ENCODE measurements at regions not wholly inside any gene's neighbourhood (a gene's known extent, or its start where the extent isn't known, plus 50 kb on each side); places are given as distances from the start of the nearest gene placed in this dataset.

DNA sequence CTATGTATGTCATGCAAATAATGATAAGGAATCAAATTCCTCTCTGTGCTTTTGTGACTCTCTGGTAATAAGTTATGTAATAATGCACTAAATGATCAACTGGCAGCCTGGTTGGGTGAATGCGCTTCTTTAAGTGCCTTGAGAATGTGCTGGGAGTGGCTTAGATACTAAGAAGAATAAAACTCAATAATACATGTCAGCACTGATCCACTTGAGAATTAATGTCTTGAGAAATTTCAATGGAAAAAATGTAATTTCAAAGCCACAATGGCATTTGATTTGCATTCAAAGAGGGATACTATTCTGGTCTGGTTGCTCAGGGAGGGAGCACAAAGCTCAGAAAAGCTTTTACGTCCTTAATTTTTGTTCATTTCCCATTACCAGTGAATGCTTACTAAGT, 137.7 kb upstream of the MMADHC start:
- no peaks in the 10 kb centered on the region for H3K36me3 ChIP-seq (ENCODE audit: control insufficient read depth, insufficient read depth, low read length)

DNA sequence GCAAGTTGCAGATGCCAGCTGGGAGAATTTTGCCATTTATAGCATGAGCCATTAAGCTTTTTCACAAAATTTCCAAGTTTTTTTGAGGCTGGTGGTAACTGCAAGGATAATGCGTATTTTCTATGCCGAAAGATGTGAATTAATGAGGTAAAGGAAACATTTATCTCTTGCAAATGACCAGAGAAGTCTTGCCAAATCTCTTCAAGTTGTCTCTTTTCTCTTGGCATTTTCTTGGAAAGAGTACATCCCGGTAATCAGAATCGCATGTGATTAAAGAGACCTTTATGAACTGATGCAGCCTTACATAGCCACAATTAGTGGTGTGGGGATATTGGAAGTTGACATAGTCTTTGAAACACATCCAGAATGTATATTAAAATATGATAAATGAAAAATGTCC, 136.5 kb upstream of the MMADHC start:
- DNase-seq = no peak
- Mint-ChIP-seq H3K36me3 (no peaks in the 10 kb centered on the region), H3K27me3 (ENCODE audit: low read depth in 2 of 2) (no peaks in the 10 kb centered on the region), H3K4me3 (no peak overlapping the region), H3K4me1 (no peaks in the 10 kb centered on the region), H3K27ac (no peak overlapping the region), H3K9me3 (peaks cover 16 to 18% of the 10 kb centered on the region in 2 donors)
- no peaks in the 10 kb centered on the region for H3K9me3 ChIP-seq (ENCODE audit: control insufficient read depth, insufficient read depth, low read length)
- H3K27me3 ChIP-seq (ENCODE audit: control insufficient read depth, insufficient read depth, low read length) = no peaks in the 10 kb centered on the region
- intact Hi-C loops (cut with micrococcal nuclease) = no loop called here
- H3K4me3 ChIP-seq (ENCODE audit: low read length) = no peak overlapping the region
- TF ChIP-seq, protein P1, sequence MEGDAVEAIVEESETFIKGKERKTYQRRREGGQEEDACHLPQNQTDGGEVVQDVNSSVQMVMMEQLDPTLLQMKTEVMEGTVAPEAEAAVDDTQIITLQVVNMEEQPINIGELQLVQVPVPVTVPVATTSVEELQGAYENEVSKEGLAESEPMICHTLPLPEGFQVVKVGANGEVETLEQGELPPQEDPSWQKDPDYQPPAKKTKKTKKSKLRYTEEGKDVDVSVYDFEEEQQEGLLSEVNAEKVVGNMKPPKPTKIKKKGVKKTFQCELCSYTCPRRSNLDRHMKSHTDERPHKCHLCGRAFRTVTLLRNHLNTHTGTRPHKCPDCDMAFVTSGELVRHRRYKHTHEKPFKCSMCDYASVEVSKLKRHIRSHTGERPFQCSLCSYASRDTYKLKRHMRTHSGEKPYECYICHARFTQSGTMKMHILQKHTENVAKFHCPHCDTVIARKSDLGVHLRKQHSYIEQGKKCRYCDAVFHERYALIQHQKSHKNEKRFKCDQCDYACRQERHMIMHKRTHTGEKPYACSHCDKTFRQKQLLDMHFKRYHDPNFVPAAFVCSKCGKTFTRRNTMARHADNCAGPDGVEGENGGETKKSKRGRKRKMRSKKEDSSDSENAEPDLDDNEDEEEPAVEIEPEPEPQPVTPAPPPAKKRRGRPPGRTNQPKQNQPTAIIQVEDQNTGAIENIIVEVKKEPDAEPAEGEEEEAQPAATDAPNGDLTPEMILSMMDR (IDR thresholded peaks at IDR 0.05) = no peak
- no peak for ATAC-seq
- H3K36me3 ChIP-seq (ENCODE audit: control insufficient read depth, insufficient read depth, low read length) = no peaks in the 10 kb centered on the region
- H3K4me1 ChIP-seq (ENCODE audit: control insufficient read depth, insufficient read depth, low read length) = no peaks in the 10 kb centered on the region
- WGBS (ENCODE audit: insufficient coverage) = 94% methylated on average over 4 of the region's 4 CpGs
- H3K27ac ChIP-seq (ENCODE audit: low read length) = no peak overlapping the region

More for the DNA sequence above, 137.7 kb upstream of the MMADHC start:
- Mint-ChIP-seq H3K27ac (no peak overlapping the region), H3K4me1 (no peaks in the 10 kb centered on the region), H3K4me3 (no peak overlapping the region), H3K36me3 (no peaks in the 10 kb centered on the region), H3K9me3 (peaks cover 16% of the 10 kb centered on the region in 2 donors), H3K27me3 (ENCODE audit: low read depth in 2 of 2) (no peaks in the 10 kb centered on the region)
- intact Hi-C loops (cut with micrococcal nuclease) = no loop called here
- Histone ChIP-seq H3K27ac (ENCODE audit: low read length) (no peak overlapping the region), H3K4me1 (ENCODE audit: control insufficient read depth, insufficient read depth, low read length) (no peaks in the 10 kb centered on the region), H3K9me3 (ENCODE audit: control insufficient read depth, insufficient read depth, low read length) (no peaks in the 10 kb centered on the region), H3K27me3 (ENCODE audit: control insufficient read depth, insufficient read depth, low read length) (no peaks in the 10 kb centered on the region), H3K4me3 (ENCODE audit: low read length) (no peak overlapping the region)
- TF ChIP-seq, protein P1 (IDR thresholded peaks at IDR 0.05) = no peak
- ATAC-seq (no peak), DNase-seq (no peak)
- WGBS (ENCODE audit: insufficient coverage) = 71% methylated on average over 2 of the region's 2 CpGs

DNA sequence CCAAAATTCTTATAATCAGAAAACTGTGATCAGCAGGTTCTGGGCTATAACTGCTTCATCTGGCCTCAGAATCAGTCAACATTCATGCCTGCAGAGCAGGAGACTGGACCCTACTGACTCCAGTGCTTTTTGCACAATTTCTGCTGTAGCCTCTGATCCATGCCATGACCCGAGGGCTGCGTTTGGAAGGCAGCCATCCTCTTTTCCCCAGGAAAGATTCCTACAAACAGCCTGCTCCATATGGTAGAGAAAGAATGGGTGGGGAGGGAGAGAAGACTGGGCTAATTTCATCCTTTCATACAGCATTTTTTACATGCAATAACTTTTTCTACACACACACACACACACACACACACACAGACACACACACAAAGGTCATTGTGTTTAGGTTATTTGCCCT, 133.0 kb upstream of the MMADHC start:
- H3K27me3 ChIP-seq (ENCODE audit: control insufficient read depth, insufficient read depth, low read length) = no peaks in the 10 kb centered on the region
- Mint-ChIP-seq H3K27ac (no peak overlapping the region), H3K9me3 (peaks cover 10 to 11% of the 10 kb centered on the region in 2 donors), H3K27me3 (ENCODE audit: low read depth in 2 of 2) (no peaks in the 10 kb centered on the region), H3K36me3 (no peaks in the 10 kb centered on the region), H3K4me3 (no peak overlapping the region), H3K4me1 (no peaks in the 10 kb centered on the region)
- DNase-seq (no peak), ATAC-seq (no peak)
- H3K27ac ChIP-seq (ENCODE audit: low read length) = no peak overlapping the region
- WGBS (ENCODE audit: insufficient coverage) = 90% methylated on average over 2 of the region's 2 CpGs
- intact Hi-C loops (cut with micrococcal nuclease) = no loop called here
- H3K36me3 ChIP-seq (ENCODE audit: control insufficient read depth, insufficient read depth, low read length) = no peaks in the 10 kb centered on the region
- no peaks in the 10 kb centered on the region for H3K9me3 ChIP-seq (ENCODE audit: control insufficient read depth, insufficient read depth, low read length)
- TF ChIP-seq, protein P1 (IDR thresholded peaks at IDR 0.05) = no peak
- no peak overlapping the region for H3K4me3 ChIP-seq (ENCODE audit: low read length)
- no peaks in the 10 kb centered on the region for H3K4me1 ChIP-seq (ENCODE audit: control insufficient read depth, insufficient read depth, low read length)

DNA sequence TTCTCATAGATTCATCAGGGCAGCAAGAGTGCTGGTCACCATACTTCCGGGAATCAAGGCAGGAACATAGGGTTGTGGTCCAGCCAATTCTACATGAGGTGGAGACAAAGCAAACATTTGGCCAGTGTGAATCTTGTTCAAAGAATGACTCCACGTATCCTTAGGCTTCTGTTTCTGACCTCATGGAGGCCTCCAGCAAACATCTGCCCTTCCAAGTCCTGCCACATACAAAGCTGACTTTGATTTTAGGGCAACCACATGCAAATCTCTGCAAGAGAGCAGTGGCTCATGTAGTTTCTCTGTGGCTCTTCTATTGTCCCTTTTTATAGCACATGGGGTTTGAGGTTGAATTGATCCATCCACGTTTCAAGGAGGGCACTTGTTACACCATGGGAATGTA, 132.1 kb upstream of the MMADHC start:
- no peaks in the 10 kb centered on the region for H3K27me3 ChIP-seq (ENCODE audit: control insufficient read depth, insufficient read depth, low read length)
- ATAC-seq (no peak), DNase-seq (no peak)
- H3K36me3 ChIP-seq (ENCODE audit: control insufficient read depth, insufficient read depth, low read length) = no peaks in the 10 kb centered on the region
- WGBS (ENCODE audit: insufficient coverage) = 72% methylated on average over 3 of the region's 3 CpGs
- Mint-ChIP-seq H3K36me3 (no peaks in the 10 kb centered on the region), H3K27ac (no peak overlapping the region), H3K27me3 (ENCODE audit: low read depth in 2 of 2) (no peaks in the 10 kb centered on the region), H3K9me3 (peaks cover 9 to 10% of the 10 kb centered on the region in 2 donors), H3K4me3 (no peak overlapping the region), H3K4me1 (no peaks in the 10 kb centered on the region)
- TF ChIP-seq, protein P1 (IDR thresholded peaks at IDR 0.05) = no peak
- H3K9me3 ChIP-seq (ENCODE audit: control insufficient read depth, insufficient read depth, low read length) = no peaks in the 10 kb centered on the region
- intact Hi-C loops (cut with micrococcal nuclease) = no loop called here
- H3K4me1 ChIP-seq (ENCODE audit: control insufficient read depth, insufficient read depth, low read length) = no peaks in the 10 kb centered on the region
- no peak overlapping the region for H3K27ac ChIP-seq (ENCODE audit: low read length)
- H3K4me3 ChIP-seq (ENCODE audit: low read length) = no peak overlapping the region
